CD8-positive, alpha-beta memory T cell (primary cell): ENCODE measurements at regions not wholly inside any gene's neighbourhood (a gene's known extent, or its start where the extent isn't known, plus 50 kb on each side); places are given as distances from the start of the nearest gene placed in this dataset.

Source experiments
- CTCF ChIA-PET: fragments of 350-600 bp; sonication (Branson Sonifier 250); formaldehyde crosslinking; loops from one replicate; lab custom pipeline; 2021; ENCODE audit warnings: antibody characterized with exemption; lab: Charles Lee
- POLR2A ChIA-PET: fragments of 350-600 bp; sonication (Branson Sonifier 250); formaldehyde crosslinking; loops from one replicate; lab custom pipeline; 2021; ENCODE audit warnings: antibody characterized with exemption; lab: Charles Lee
- DNase-seq, 5 donors: peaks; one replicate each; pipeline versions ENCODE4 v3.0.0 to v3.0.0-alpha.2; 2020 to 2022; ENCODE audit warnings: mixed read lengths in 1 of 5
- H3K27ac ChIP-seq: one replicate; pipeline ENCODE4 v1.7.0; 2013; ENCODE audit warnings: low read depth, mild to moderate bottlenecking, low read length, moderate library complexity
- H3K27me3 ChIP-seq: 2 replicates; pipeline ENCODE4 v1.7.0; 2013; ENCODE audit warnings: low read length, mild to moderate bottlenecking; ENCODE audit not compliant: insufficient read depth, poor library complexity, severe bottlenecking
- H3K36me3 ChIP-seq: 2 replicates; pipeline ENCODE4 v1.7.0; 2013; ENCODE audit warnings: mild to moderate bottlenecking, low read length, moderate library complexity; ENCODE audit not compliant: insufficient read depth
- H3K4me1 ChIP-seq: 2 replicates; pipeline ENCODE4 v1.7.0; 2013; ENCODE audit warnings: mild to moderate bottlenecking, low read length, moderate library complexity; ENCODE audit not compliant: insufficient read depth
- H3K4me3 ChIP-seq: 2 replicates; pipeline ENCODE4 v1.7.0; 2013; ENCODE audit warnings: mild to moderate bottlenecking, low read length
- H3K9me3 ChIP-seq: 2 replicates; pipeline ENCODE4 v1.7.0; 2013; ENCODE audit warnings: mild to moderate bottlenecking, low read length
- H3K27ac Mint-ChIP-seq, 8 donors: one replicate each; pipeline ENCODE4 v1.8.0; 2020 to 2021; ENCODE audit warnings: mixed read lengths in 8 of 8, mild to moderate bottlenecking in 6 of 8, inconsistent platforms in 3 of 8, moderate library complexity in 3 of 8
- H3K27me3 Mint-ChIP-seq, 2 donors: one replicate each; pipeline ENCODE4 v1.8.0; 2020 to 2021; ENCODE audit warnings: mixed read lengths in 2 of 2, mild to moderate bottlenecking in 1 of 2, moderate library complexity in 1 of 2
- H3K36me3 Mint-ChIP-seq, 3 donors: one replicate each; pipeline ENCODE4 v1.8.0; 2020 to 2021; ENCODE audit warnings: mixed read lengths in 3 of 3, inconsistent platforms in 1 of 3, mild to moderate bottlenecking in 1 of 3
- H3K4me1 Mint-ChIP-seq, 3 donors: one replicate each; pipeline ENCODE4 v1.8.0; 2020 to 2021; ENCODE audit warnings: mixed read lengths in 3 of 3, inconsistent platforms in 1 of 3, mild to moderate bottlenecking in 1 of 3
- H3K4me3 Mint-ChIP-seq, 7 donors: one replicate each; pipeline ENCODE4 v1.8.0; 2020 to 2021; ENCODE audit warnings: mixed read lengths in 7 of 7, mild to moderate bottlenecking in 6 of 7, moderate library complexity in 4 of 7, inconsistent platforms in 2 of 7
- H3K9me3 Mint-ChIP-seq, 5 donors: one replicate each; pipeline ENCODE4 v1.8.0; 2020 to 2022; ENCODE audit warnings: mixed read lengths in 5 of 5, mild to moderate bottlenecking in 3 of 5, moderate library complexity in 2 of 5, inconsistent platforms in 1 of 5

DNA sequence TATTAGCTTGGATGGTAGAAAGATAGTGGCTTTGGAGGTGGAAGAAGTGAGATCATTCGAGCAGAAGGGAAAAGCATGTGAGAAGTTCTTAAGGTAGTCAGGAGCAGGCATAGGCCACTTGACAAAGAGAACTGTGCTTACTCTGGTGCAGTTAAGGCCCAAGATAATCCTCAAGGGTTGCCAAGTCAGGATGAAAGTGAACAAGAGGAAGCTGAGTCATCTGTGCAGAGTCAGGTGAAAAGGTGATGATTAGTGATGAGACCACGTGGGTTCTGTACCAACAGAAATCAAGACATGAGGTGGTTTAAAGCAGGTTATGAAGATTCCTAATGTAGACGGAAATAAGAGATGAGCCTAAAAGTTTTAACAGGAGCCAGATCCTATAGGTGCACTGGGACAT, 369.8 kb downstream of the DTHD1 start:
- CTCF ChIA-PET = no interaction called here
- H3K9me3 Mint-ChIP-seq = no peaks in the 10 kb centered on the region
- Histone ChIP-seq H3K9me3 (no peaks in the 10 kb centered on the region), H3K27me3 (no peaks in the 10 kb centered on the region), H3K36me3 (no peaks in the 10 kb centered on the region), H3K27ac (no peak overlapping the region), H3K4me1 (no peaks in the 10 kb centered on the region), H3K4me3 (no peak overlapping the region)
- H3K27me3 Mint-ChIP-seq = peaks cover 0 to 2% of the 10 kb centered on the region in 2 donors
- POLR2A ChIA-PET = no interaction called here
- no peak overlapping the region for H3K27ac Mint-ChIP-seq
- H3K4me1 Mint-ChIP-seq = no peaks in the 10 kb centered on the region
- no peaks in the 10 kb centered on the region for H3K36me3 Mint-ChIP-seq
- DNase-seq = no peak
- H3K4me3 Mint-ChIP-seq = no peak overlapping the region

DNA sequence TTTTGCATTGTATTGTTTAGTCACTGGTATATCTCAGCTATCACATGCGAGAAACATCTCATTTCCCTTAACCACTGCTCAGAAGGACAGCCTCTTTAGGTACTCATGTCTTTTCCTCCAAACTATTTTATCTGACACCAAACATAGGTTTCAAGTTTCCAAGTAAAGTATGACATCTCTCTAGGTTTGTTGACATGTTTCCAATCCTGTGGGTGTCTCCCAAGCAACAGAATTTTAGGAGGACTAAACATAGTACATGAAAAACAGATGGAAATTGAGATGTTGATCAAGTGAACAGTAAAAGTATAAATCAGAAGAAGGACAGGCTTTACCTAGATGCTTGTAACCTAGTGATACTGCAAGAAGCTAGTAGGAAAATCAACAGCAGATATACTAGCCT, 371.4 kb downstream of the DTHD1 start:
- POLR2A ChIA-PET = no interaction called here
- H3K27ac ChIP-seq = no peak overlapping the region
- H3K27ac Mint-ChIP-seq = no peak overlapping the region
- H3K36me3 ChIP-seq = no peaks in the 10 kb centered on the region
- CTCF ChIA-PET = no interaction called here
- no peaks in the 10 kb centered on the region for H3K4me1 ChIP-seq
- no peaks in the 10 kb centered on the region for H3K36me3 Mint-ChIP-seq
- no peaks in the 10 kb centered on the region for H3K27me3 ChIP-seq
- H3K4me3 ChIP-seq = no peak overlapping the region
- no peaks in the 10 kb centered on the region for H3K4me1 Mint-ChIP-seq
- H3K4me3 Mint-ChIP-seq = no peak overlapping the region
- H3K9me3 Mint-ChIP-seq = no peaks in the 10 kb centered on the region
- DNase-seq = no peak
- H3K9me3 ChIP-seq = no peaks in the 10 kb centered on the region
- H3K27me3 Mint-ChIP-seq = peaks cover 0 to 2% of the 10 kb centered on the region in 2 donors

- Mint-ChIP-seq H3K27me3 (no peaks in the 10 kb centered on the region), H3K4me3 (no peak overlapping the region), H3K4me1 (no peaks in the 10 kb centered on the region), H3K9me3 (peaks cover 0 to 4% (median 0%) of the 10 kb centered on the region in 5 donors), H3K27ac (no peak overlapping the region), H3K36me3 (no peaks in the 10 kb centered on the region)
- Histone ChIP-seq H3K4me3 (no peak overlapping the region), H3K27ac (no peak overlapping the region), H3K4me1 (no peaks in the 10 kb centered on the region), H3K36me3 (no peaks in the 10 kb centered on the region), H3K9me3 (no peaks in the 10 kb centered on the region), H3K27me3 (no peaks in the 10 kb centered on the region)
- no peak for DNase-seq
- ChIA-PET CTCF (no interaction called here), POLR2A (no interaction called here)
These were observed 384.6 kb downstream of the DTHD1 start for GRCh38 chr4:36665985-36666527.

DNA sequence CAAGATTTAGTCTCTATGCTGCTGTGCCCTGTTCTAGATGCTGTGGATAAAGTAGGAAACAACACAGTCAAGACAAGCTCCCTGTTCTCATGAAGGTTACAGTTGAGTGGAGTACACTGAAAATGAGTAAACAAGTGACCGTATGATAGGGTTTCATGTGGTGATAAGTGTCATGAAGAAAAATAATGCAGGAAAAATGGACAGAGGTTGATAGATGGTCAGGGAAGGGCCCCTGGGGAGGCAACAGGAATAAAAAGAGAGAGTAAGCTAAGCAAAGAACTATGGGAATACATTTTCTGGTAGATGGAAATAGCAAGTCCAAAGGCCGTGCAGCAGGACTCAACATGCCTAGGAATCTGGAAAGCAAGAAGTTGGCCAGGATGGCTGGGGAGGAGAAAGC, 394.0 kb downstream of the DTHD1 start:
- Mint-ChIP-seq H3K4me3 (no peak overlapping the region), H3K9me3 (peaks cover 0 to 4% (median 0%) of the 10 kb centered on the region in 5 donors), H3K27ac (no peak overlapping the region), H3K27me3 (no peaks in the 10 kb centered on the region), H3K4me1 (no peaks in the 10 kb centered on the region), H3K36me3 (no peaks in the 10 kb centered on the region)
- no peak overlapping the region for H3K27ac ChIP-seq
- H3K9me3 ChIP-seq = no peaks in the 10 kb centered on the region
- H3K4me1 ChIP-seq = no peaks in the 10 kb centered on the region
- POLR2A ChIA-PET = no interaction called here
- no peaks in the 10 kb centered on the region for H3K36me3 ChIP-seq
- H3K27me3 ChIP-seq = no peaks in the 10 kb centered on the region
- H3K4me3 ChIP-seq = no peak overlapping the region
- no peak for DNase-seq
- CTCF ChIA-PET = no interaction called here

DNA sequence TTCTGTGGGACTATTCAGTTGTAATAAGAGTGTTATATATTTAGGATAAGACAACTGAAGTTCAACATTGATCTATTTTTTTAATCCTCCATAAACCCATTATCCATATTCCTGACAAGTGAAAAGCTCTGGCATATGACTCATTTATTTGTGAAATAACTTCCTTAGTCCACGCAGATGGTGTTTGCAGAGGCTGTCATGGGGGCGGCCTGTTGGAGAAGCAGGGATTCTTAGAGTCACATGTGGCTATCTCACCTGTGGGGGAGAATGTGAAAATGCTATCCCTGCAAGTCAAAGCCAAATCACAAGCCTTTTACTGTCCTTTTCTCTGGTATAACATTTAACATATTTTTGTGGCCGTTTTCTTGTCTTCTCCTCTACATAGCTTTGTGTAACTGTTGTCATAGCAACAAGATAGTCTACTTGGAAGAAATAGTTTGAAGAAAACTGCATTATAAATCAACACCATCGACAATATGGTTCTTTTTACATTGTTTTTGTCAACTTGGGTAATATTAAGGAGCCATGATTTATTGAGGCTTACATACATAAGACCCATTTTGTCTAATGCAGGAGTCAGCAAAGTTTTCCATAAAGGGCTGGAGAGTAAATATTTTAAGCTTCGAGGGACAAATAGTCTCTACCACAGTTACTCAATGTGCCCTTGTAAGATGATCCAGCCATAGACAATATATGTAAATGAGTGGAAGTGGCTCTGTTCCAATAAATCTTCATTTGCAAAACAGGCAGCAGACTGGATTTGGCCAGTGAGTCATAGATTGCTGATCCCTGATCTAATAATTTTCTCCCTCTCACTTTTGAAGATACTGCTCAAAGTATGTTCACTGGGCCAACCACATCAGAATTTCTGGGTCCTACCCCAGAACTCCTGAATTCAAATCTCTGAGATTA, 395.0 kb downstream of the DTHD1 start:
- no peak overlapping the region for H3K27ac Mint-ChIP-seq
- Histone ChIP-seq H3K36me3 (no peaks in the 10 kb centered on the region), H3K4me1 (no peaks in the 10 kb centered on the region), H3K4me3 (no peak overlapping the region), H3K9me3 (no peaks in the 10 kb centered on the region), H3K27ac (no peak overlapping the region), H3K27me3 (no peaks in the 10 kb centered on the region)
- no peak for DNase-seq
- no peaks in the 10 kb centered on the region for H3K4me1 Mint-ChIP-seq
- H3K36me3 Mint-ChIP-seq = no peaks in the 10 kb centered on the region
- ChIA-PET POLR2A (no interaction called here), CTCF (no interaction called here)
- H3K27me3 Mint-ChIP-seq = no peaks in the 10 kb centered on the region
- peaks cover 0 to 4% (median 0%) of the 10 kb centered on the region in 5 donors for H3K9me3 Mint-ChIP-seq
- no peak overlapping the region for H3K4me3 Mint-ChIP-seq

- Mint-ChIP-seq H3K27me3 (no peaks in the 10 kb centered on the region), H3K36me3 (no peaks in the 10 kb centered on the region), H3K4me3 (no peak overlapping the region), H3K4me1 (no peaks in the 10 kb centered on the region), H3K27ac (no peak overlapping the region), H3K9me3 (peaks cover 0 to 4% (median 0%) of the 10 kb centered on the region in 5 donors)
- POLR2A ChIA-PET = no interaction called here
- H3K27ac ChIP-seq = no peak overlapping the region
- H3K4me3 ChIP-seq = no peak overlapping the region
- no peaks in the 10 kb centered on the region for H3K4me1 ChIP-seq
- no peaks in the 10 kb centered on the region for H3K27me3 ChIP-seq
- CTCF ChIA-PET = no interaction called here
- no peak for DNase-seq
- H3K9me3 ChIP-seq = no peaks in the 10 kb centered on the region
- H3K36me3 ChIP-seq = no peaks in the 10 kb centered on the region
These were observed 395.7 kb downstream of the DTHD1 start for GRCh38 chr4:36677112-36677511.

GRCh38 chr4:36677874-36678273, 396.5 kb downstream of the DTHD1 start:
- H3K27ac ChIP-seq = no peak overlapping the region
- H3K27me3 ChIP-seq = no peaks in the 10 kb centered on the region
- ChIA-PET CTCF (no interaction called here), POLR2A (no interaction called here)
- Mint-ChIP-seq H3K36me3 (no peaks in the 10 kb centered on the region), H3K9me3 (peaks cover 0 to 4% (median 0%) of the 10 kb centered on the region in 5 donors), H3K4me3 (no peak overlapping the region), H3K4me1 (no peaks in the 10 kb centered on the region), H3K27ac (no peak overlapping the region), H3K27me3 (no peaks in the 10 kb centered on the region)
- no peaks in the 10 kb centered on the region for H3K36me3 ChIP-seq
- no peaks in the 10 kb centered on the region for H3K4me1 ChIP-seq
- DNase-seq = no peak
- no peaks in the 10 kb centered on the region for H3K9me3 ChIP-seq
- H3K4me3 ChIP-seq = no peak overlapping the region

DNA sequence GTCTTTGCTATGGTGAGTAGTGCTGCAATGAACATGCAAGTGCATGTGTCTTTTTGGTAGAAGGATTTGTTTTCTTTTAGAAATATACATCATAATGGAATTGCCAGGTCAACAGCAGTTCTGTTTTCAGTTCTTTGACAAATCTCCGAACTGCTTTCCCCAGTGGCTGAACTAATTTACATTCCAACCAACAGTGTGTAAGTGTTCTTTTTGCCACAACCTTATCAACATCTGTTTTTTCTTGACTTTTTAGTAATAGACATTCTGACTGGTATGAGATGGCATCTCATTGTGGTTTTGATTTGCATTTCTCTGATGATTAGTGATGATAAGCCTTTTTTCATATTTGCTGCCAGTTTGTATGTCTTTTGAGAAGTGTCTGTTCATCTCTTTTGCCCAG, 406.3 kb downstream of the DTHD1 start:
- ChIA-PET CTCF (no interaction called here), POLR2A (no interaction called here)
- Histone ChIP-seq H3K27me3 (no peaks in the 10 kb centered on the region), H3K4me1 (no peaks in the 10 kb centered on the region), H3K27ac (no peak overlapping the region), H3K9me3 (no peaks in the 10 kb centered on the region), H3K36me3 (no peaks in the 10 kb centered on the region), H3K4me3 (no peak overlapping the region)
- peaks cover 0 to 1% of the 10 kb centered on the region in 2 donors for H3K27me3 Mint-ChIP-seq
- DNase-seq = no peak
- no peak overlapping the region for H3K27ac Mint-ChIP-seq
- no peak overlapping the region for H3K4me3 Mint-ChIP-seq
- H3K9me3 Mint-ChIP-seq = peaks cover 0 to 9% (median 7%) of the 10 kb centered on the region in 5 donors
- H3K36me3 Mint-ChIP-seq = no peaks in the 10 kb centered on the region
- H3K4me1 Mint-ChIP-seq = no peaks in the 10 kb centered on the region
